Activated CD4-positive, alpha-beta T cell treated with anti-CD3 and anti-CD28 coated beads, Interleukin-2, amount 50 U/mL, for 1 hour (primary cell): ENCODE measurements at regions not wholly inside any gene's neighbourhood (a gene's known extent, or its start where the extent isn't known, plus 50 kb on each side); places are given as distances from the start of the nearest gene placed in this dataset.

Experiments
- DNase-seq: peaks from one replicate; pipeline ENCODE4 v3.0.0-alpha.2; 2020

DNA sequence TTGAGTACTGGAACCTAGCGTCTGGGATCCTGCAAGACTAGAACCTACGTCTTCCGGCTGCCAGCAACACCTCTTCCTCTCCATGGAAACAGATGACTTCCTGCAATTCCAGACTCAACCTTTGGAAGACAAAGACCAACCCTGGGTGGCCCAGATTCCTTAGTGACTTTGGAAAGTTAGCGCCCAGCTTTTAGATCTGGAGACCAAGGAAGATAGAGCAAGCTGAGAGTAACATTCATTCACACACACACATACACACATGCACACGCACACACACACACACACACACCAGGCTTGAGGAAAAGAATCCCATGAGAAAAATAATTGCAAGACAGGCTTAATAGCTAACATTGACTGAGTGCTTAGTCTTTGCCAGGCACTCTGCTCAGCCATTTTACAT lies 788.9 kb downstream of the UQCRFS1 start:
- DNase-seq = no peak

DNA sequence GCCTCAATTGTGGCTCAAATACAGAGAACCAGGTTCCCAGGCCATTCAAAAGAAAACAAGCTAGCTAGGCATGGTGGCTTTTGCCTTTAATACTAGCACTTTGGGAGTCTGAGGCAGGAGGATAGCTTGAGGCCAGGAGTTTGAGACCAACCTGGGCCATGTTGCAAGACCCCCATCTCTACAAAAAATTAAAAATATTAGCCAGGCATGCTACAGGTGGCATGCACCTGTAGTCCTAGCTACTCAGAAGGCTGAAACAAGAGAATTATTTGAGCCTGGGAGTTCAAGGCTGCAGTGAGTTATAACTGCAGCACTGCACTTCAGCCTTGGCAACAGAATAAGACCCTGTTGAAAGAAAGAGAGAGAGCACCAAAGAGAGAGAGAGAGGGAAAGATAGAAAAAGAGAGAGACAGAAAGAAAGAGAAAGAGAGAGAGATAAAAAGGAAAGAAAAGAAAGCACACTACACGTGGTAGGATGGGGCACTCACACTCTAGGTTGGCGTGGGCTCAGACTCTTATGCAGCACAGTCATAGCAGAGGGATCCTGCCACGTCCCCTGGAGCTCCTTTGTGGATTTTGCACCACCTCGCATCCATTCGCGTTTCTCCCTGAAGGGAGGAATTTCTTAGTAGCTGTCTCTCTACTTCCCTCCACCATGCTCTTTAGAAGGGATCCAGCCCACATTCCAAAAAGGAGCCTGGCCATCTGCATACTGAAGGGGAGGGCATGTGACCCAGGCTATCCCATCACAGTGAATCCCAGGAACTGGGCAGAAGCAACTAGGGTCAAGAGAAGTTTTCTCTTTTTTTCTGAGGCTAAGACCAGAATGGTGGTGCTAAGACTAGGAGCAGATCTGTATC lies 789.9 kb downstream of the UQCRFS1 start:
- no peak for DNase-seq

DNA sequence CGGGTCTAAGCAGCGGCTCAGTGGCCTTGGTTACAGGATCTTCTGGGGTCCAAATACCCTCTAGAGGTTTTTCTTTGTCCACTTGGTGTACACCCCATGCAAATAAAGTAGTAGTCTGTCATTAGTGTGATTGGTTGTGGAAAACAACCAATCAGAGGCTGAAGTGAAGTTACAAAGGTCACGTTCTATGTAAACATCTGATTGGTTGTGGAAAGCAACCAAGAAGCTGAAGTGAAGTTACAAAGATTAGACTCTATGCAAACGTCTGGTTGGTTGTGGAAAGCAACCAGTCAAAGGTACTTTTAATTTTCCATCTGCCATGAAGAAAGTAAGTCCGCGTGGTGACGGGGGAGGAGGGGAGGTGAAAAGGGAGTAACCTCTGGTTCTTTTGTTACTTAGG lies 790.9 kb downstream of the UQCRFS1 start:
- no peak for DNase-seq

DNA sequence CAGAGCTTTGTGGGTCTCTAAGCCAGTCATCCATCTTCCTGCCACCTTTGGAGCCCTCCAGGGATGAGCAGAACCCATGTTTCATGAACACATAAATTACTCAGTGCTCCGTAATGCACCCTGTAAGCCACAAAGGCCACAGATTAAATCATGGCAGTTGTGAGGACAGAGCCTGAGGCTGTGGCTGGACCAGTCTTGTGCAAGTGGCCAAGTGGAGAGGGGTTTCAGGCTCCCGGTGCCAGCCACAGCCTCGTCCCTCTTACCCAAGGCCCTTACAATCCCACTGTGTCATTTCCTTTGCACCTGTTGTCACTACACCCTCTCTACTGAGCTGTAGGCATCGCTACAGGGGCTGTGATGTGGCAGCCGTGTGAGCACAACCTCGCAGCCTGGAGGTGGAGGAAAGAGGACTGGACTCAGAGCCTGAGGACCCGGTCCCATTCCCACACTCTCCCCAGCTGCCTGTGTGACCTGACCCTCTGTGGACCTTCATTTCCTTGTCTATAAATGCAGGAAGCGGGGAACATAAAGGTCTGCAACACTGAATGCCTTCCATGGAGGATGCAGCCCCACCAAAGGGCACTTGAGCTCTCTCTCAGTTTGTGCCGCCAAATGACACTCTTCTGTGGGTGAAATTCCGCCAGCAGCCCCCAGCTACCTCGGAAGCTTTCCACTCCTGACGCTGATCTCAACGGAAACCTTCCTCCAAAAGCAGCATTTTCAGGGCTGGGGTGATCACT lies 792.0 kb downstream of the UQCRFS1 start:
- no peak for DNase-seq

DNA sequence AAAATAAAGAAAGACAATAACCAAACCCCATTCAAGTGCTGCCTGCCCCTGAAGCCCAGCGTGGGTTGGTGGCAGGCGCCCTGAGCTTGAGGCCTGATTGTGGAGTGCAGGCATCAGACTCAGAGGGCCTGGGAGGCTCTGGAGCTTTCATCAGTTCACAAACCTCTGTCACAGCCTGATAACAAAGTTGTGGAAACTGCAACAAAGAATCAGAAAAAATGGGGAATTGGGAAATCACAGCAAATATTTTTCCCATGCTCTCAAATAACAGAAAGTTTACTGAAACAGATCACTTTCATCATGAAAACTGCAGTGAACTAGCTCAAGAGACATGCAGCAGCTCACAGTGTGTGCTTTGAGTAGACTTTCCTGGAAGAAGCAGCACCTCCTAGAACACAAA lies 793.6 kb downstream of the UQCRFS1 start:
- no peak for DNase-seq

DNA sequence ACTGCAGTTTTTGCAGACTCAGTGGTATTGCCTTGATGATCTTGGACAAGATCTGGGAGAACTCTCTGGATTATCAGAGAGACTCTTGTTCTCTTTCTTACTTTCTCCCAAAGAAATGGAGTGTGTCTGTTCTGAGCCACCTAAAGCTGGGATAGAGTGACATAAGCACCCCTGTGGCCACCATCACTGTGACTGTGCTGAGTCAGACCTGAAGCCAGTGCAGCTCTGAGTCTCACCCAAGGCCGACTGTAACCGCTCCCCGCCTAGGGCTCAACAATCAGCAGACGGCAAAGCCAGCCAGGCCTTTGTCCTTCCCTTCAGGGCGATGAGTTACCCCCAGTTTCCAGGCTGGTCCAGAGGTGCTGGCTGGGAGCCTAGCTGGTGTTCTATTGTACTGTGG lies 795.6 kb downstream of the UQCRFS1 start:
- no peak for DNase-seq

DNA sequence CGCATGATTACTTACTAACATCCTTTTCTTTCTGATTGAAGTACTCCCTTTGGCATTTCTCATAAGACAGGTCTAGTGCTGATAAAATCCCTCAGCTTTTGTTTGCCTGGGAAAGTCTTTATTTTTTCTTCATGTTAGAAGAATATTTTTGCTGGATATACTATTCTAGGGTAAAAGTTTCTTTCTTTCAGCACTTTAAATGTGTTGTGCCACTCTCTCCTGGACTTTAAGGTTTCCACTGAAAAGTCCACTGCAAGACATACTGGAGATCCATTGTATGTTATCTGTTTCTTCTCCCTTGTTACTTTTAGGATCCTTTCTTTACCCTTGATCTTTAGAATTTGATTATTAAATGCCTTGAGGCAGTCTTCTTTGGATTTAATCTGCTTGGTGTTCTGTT lies 796.7 kb downstream of the UQCRFS1 start:
- DNase-seq = no peak

DNA sequence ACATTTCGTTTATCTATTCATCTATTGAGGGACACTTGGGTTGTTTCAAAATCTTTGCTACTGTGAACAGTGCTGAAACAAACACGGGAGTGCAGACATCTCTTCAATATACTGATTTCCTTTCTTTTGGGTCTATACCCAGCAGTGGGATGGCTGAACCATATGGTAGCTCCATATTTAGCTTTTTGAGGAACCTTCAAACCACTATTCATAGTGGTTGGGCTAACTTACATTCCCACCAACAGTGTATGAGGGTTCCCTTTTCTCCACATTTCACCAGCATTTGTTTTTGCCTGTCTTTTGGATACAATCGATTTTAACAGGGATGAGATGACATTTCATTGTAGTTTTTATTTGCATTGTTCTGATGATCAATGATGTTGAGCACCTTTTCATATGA lies 798.2 kb downstream of the UQCRFS1 start:
- DNase-seq = no peak

DNA sequence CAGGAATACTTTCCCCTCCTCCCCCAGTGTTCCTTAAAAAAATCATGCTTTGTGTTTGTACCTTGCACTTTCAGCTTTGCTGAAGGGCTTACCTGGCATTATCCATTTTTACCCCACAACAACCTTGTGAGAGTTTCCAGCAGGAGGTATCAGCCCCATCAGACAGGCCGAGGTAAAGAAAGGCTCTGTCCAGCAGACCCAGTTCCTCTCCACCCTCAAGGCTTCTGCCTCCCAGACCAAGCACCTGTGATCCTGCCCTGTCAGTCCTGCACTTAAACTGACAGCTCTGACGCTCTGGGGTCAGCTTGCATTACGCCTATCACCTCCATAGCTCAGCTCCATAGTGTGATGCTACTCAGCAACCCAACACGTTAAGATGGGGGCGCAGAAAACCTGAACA lies 803.1 kb downstream of the UQCRFS1 start:
- no peak for DNase-seq

DNA sequence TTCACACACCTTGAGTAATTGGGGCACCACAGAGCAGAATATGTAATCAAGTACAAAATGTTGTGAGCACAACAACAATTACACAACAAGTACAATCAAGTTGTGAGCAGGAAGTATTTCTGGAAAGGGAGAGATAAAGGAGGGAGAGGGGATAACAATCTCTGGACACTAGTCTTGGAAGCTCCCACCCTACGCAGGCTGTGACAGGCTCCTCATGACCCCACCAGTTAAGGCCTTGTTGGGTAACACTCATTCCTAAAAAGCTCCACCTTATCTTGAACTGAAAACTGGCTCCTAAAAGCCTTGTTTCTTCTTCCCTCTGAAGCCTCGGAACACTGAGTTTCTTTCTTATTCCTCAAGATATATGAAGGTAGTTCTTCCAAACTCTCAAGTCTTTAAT lies 806.0 kb downstream of the UQCRFS1 start:
- DNase-seq = no peak

DNA sequence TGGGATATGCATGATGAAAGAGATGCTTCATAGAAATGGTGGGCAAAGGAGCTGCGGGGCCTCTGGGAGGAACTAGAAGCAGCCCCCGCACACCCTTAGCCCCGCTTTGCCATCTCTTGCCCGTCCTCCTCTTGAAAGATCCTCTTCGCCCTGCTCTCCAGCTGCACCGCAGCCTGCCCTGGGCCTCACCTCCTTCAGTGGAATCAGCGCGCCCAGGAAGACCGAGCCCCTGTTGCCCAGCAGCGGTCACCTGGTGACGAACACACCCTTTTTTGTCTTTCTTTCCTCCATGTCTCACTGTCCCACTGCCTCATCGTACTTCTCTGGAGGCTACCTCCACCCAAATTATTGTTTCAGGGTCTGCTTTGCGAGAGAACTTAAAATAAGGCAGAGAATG lies 807.6 kb downstream of the UQCRFS1 start:
- DNase-seq = no peak

DNA sequence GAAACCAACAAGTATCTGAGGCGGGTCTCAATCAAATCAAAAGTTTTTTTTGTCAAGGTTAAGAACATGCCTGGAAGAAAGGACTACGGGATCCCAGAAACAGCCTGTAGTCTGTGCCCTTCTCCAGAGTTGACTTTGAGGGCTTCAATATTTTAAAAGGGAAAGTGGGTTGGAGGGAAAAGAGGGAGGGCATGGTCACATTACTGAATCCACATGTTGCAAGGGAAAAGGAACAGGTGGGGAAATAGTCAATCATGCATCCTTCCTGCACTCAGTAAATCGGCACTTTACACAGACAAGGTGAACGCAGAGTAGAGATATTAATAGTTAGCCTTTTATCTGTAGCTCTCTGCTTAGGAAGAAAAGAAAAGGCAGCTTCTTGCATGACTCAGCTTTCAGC lies 808.5 kb downstream of the UQCRFS1 start:
- DNase-seq = no peak

DNA sequence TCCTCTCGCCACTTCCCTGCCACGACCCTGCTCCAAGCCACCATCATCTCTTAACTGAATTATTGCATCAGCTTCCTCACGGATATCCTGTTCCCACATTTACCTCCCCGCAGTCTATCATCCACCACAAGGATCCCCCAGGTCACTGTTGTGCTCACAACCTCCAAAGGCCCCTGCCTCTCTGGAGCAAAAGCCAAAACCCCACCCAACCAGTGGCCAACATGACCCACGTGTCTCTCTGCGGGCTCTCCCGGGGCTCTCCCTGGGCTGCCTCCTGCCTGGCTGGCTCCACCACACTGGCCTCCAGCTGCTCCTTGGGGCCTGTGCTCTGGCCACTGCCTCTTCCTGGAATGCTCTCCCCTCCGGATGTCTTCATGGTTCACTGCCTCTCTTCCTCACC lies 809.3 kb downstream of the UQCRFS1 start:
- no peak for DNase-seq

DNA sequence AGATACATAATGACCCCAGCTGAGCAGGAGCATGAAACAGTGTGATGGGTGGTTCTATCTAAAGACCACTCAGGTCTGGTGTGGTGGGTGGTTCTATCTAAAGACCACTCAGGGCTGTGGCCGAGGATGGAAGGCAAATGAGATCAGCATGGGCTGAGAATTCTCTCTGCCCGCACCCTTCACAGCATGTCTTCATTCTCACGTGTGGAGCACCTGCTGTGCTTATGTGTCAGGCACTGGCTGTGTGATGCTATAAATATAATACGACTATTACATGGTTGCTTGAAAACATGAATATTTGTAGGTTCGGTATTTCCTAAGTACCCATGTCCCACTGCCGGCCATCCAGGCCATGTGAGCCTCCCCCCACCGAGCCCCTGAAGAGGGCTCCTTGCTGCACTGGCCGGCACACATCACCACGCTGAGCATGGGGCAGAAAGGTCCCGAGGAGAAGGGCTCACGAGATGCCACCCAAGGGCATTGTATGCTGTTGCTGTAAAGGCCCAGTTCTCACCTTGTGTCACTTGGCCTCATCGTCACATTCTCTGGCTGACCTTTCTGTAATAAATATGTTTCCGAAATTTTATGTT lies 810.2 kb downstream of the UQCRFS1 start:
- no peak for DNase-seq

DNA sequence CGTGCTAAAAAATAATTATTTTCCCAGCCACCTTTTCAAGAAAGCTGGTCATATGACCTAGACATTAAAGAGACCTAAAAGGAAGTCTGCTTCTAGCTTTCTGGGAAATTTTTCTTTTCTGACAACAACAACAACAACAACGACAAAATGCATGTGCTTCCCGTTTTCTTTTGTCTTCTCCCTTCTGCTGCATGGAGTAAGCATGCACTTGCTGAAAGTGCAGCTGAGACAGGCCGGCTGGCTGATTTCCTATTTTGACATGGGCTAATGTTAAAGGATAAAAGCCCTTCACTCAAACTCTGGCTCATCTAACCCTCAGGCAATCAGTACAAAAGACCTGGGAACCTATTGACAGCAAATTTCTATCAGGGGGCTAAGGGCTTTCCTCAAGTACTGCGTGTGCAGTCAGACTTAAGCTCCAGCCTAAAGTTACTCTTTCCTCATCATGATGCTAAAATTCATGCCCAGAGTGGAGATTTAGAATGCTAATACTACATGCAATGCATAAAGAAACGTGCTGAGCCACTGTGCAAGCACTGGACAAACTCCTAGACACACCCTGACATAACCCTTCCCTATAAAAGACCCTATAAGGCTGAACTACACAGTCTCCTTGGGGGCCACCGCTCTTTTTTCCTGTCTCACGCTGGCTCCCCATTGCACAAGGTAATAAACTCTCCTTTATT lies 811.1 kb downstream of the UQCRFS1 start:
- no peak for DNase-seq

DNA sequence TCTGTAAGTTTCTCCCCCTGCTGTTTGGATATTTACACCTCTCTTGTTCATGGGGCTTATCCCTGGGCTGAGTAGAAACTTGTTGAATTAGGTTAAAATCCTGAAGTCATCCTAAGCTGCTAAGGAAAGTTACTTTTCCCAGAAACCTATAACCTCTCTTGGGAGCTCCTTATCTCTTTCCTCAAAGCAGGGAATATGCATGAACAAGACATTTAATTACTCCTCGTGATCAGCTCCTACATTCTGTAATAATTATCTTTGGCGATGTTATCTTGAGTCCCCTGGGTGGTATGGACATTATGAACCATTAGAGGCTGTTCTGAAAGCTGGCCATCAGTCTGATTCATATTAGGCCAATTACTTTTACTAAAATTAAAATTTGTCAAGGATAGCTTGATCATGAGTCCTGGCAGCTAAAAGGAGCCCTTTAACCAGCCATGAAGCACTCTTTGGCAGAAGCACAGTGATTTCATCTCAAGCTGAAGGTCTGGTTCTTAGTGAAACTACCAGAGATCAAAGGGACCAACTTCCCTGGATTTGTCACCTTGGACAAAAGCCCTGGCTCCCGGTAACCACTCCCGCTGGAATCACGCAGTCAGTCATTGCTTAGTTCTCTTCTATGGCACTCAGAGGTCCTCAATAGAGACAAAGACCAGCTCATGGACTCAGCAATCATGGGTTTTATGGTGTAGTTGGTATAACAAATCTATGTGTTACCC lies 811.8 kb downstream of the UQCRFS1 start:
- DNase-seq = no peak

DNA sequence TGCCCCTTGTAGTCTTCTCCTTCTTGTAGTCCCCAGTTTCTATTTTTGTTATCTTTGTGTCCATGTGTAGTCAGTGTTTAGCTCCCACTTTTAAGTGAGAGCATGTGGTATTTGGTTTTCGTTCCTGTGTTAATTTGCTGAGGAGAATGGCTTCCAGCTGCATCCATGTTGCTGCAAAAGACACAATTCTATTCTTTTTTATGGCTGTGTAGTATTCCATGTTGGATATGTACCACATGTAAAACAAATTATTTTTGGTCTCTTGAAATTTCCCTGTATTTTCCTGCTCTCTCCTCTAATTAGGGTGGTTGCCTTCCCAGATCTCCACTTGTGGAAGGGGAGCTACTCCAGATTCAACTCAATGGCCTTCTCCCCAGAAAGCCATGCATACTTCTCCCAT lies 813.8 kb downstream of the UQCRFS1 start:
- DNase-seq = no peak

DNA sequence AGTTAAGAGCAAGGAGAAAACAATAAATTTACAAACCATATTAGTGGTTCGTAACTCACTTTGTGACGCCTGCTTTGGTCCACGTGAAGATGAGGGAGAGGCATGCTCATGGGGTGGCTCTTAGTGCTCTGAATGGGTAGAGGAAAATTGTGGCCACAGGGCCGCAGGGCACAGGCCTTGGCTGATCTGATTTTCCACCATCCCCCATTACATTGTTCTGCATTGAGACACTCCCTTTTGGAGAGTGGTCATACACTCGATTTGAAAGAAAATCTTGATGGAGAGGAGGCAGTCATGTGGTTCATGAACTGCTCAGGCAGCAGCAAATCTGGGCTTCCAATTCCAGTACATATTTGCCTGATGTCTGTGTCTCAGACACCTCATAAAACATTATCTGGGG lies 815.2 kb downstream of the UQCRFS1 start:
- DNase-seq = no peak

DNA sequence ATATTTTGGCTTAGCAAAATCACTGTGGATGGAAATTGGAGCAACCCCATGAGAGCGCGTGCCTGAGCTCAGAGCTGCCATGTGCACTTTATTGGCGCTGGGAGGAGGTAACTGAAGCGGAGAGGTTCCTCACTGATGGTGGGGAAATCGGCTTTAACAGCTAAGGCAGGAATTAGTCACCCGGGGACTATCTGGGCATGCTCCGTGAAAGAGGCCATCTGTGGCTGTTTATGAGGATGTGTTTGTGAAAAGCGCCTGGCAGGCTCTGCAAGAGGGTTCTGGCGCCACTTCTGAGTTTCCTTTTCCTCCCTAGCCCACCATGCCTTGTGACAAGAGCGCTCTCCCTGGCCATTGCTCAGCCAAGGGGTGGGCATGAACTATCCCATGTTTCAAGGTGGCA lies 815.6 kb downstream of the UQCRFS1 start:
- DNase-seq = no peak

DNA sequence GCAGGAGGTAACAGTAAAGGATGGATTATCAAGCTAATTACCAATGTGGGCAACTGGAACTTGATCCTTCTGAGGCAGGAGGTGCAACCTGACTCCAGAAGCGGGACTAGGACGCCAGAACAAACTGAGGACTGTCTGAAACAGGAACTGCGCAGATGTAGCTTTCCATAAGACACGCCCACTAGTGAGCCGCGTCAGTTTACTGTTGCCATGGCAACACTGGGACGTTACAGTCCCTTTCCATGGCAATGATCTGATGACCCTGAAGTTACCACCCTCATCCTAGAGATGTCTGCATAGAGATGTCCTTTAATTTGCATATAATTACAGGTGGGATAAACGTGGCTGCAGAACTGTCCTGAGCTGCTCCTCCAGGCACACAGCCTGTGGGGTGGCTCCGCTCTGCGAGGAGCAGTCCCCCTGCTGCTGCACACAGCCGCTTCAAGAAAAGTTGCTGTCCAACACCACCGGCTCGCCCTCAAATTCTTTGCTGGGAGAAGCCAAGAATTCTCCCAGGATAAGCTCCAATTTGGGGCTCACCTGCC lies 816.6 kb downstream of the UQCRFS1 start:
- no peak for DNase-seq

DNA sequence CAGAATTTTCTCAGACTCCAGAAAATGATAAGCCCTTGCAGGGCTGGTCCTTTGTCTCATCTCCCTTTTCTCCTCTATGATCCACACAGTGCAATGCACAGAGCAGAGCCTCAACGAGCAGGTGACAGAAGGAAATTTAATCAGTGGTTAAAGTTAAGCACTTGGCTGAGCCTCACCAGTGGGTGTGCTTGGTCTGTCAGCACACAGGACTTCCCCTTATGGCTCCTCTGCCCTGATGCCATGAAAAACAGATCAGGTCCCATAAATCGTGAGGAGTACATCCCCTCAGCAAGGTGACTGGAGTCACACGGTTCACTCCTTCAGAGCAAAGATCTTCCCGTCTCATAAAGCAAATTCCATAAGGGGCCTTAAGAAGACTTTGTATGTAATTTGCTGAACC lies 818.2 kb downstream of the UQCRFS1 start:
- DNase-seq = no peak

DNA sequence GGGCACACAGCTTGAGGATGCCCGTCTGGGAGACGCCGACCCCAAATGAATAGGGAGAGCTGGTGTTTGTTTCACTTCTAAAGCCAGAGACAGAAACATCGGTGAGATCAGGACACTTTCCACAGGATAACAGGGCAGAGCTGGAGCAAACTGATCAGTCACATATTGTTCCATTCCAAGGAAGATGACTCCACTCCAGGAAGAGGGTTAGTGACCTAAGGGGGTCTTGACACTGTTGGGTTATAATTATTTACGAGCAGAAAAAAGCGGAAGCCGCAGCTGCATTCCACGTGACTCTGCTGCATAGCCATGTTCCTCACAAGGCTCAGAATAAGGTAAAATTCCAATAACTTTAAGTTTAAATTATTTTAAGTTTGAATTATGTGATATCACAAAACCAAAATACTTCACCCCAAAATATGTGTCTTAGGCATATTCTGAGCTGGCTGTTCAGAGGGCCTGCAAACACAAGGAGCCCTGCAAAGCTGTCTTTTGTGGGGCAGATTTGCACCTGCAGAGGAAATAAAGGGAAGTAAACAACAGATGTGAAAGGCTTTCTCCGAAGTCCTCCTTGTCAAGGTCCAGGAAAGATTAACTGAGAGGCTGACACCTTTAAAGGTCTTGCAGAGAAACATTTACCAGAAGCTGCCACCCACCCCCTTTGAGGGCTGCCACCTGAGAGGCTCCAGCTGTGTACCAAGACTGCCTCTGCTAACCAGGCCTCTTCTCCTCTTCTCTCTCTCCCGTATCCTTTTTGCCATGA lies 819.2 kb downstream of the UQCRFS1 start:
- no peak for DNase-seq
